HCT116 (cell line): ENCODE measurements at regions not wholly inside any gene's neighbourhood (a gene's known extent, or its start where the extent isn't known, plus 50 kb on each side); places are given as distances from the start of the nearest gene placed in this dataset.

ENCODE experiments used
- ATAC-seq: fragments of 200-7000 bp; cut with Tn5 transposase; 2 replicates; pipeline ENCODE4 v1.9.1; 2020; ENCODE audit warnings: mild to moderate bottlenecking, moderate library complexity
- BruUV-seq: library from RNA; stranded (reverse); fragments of 400-500 nt; replicated peaks from 2 replicates; lab custom pipeline; 2021; lab: Mats Ljungman, UMichigan
- CTCF ChIA-PET: fragments of 300-600 bp; sonication (Branson Sonifier 250); formaldehyde crosslinking; loops from one replicate; lab custom pipeline; 2021; ENCODE audit warnings: antibody characterized with exemption; lab: Charles Lee
- POLR2A ChIA-PET: fragments of 300-600, 350-600 bp; sonication (Branson Sonifier 250); formaldehyde crosslinking; loops from one replicate; lab custom pipeline; 2021; ENCODE audit warnings: antibody characterized with exemption; lab: Charles Lee
- RAD21 ChIA-PET, 2 experiments: fragments of 300-600 bp; sonication (Branson Sonifier 250); formaldehyde crosslinking; loops; one replicate each; lab custom pipeline; 2023; ENCODE audit warnings: low total read pairs in 2 of 2; ENCODE audit not compliant: uncharacterized antibody in 2 of 2, unreplicated experiment in 2 of 2, low non-redundant PET in 1 of 2; lab: Charles Lee
- DNase-seq: peaks from one replicate; pipeline ENCODE4 v3.0.0-alpha.2; 2010; ENCODE audit warnings: low read depth, low spot score
- H2AFZ ChIP-seq: fragments of 200-600 bp; shearing (Covaris generic), sonication (generic); 2 replicates; pipeline ENCODE4 v1.6.1; 2017; ENCODE audit warnings: low read depth, mixed run types, mixed read lengths, antibody characterized with exemption, low read length; ENCODE audit not compliant: poor library complexity, severe bottlenecking
- H3K27ac ChIP-seq: 2 replicates; pipeline ENCODE4 v1.5.1; 2012; ENCODE audit warnings: low read depth, low read length
- H3K27me3 ChIP-seq: fragments of 200-600 bp; sonication (generic); 2 replicates; pipeline ENCODE4 v1.6.1; 2016; ENCODE audit warnings: mixed run types, low read length, mixed read lengths; ENCODE audit not compliant: insufficient read depth
- H3K36me3 ChIP-seq, 2 experiments: fragments of 200-500 bp in 1 of 2; fragments of 200-600 bp in 1 of 2; sonication (Bioruptor generic) in 1 of 2; sonication (generic) in 1 of 2; 2 replicates each; pipeline versions ENCODE4 v1.5.1 to v1.6.1; 2014 to 2016; ENCODE audit warnings: low read length in 2 of 2, inconsistent platforms in 1 of 2, mixed read lengths in 1 of 2, mixed run types in 1 of 2; ENCODE audit not compliant: insufficient read depth in 2 of 2, control insufficient read depth in 1 of 2
- H3K4me1 ChIP-seq, 2 experiments: fragments of 200-600 bp in 1 of 2; sonication (generic) in 1 of 2; 2 replicates each; pipeline versions ENCODE4 v1.5.1 to v1.6.1; 2012 to 2017; ENCODE audit warnings: low read length in 2 of 2, inconsistent platforms in 1 of 2, mild to moderate bottlenecking in 1 of 2, mixed read lengths in 1 of 2, mixed run types in 1 of 2, moderate library complexity in 1 of 2; ENCODE audit not compliant: insufficient read depth in 2 of 2, control insufficient read depth in 1 of 2
- H3K4me2 ChIP-seq: fragments of 200-600 bp; sonication (generic); 2 replicates; pipeline ENCODE4 v1.6.1; 2017; ENCODE audit warnings: mixed run types, low read length, mixed read lengths
- H3K4me3 ChIP-seq, 2 experiments: fragments of 200-600 bp in 1 of 2; sonication (generic) in 1 of 2; replicated peaks in 1 of 2; 2 replicates each; pipeline ENCODE4 v1.5.1; 2011 to 2016; ENCODE audit warnings: low read length in 2 of 2, control low read depth in 1 of 2, low read depth in 1 of 2, mild to moderate bottlenecking in 1 of 2, mixed read lengths in 1 of 2, mixed run types in 1 of 2
- H3K79me2 ChIP-seq: fragments of 200-600 bp; sonication (generic); 2 replicates; pipeline ENCODE4 v1.6.1; 2017; ENCODE audit warnings: mild to moderate bottlenecking, mixed run types, low read length, moderate library complexity, mixed read lengths; ENCODE audit not compliant: insufficient read depth
- H3K9ac ChIP-seq: fragments of 200-600 bp; sonication (generic); 2 replicates; pipeline ENCODE4 v1.6.1; 2016; ENCODE audit warnings: low read length, mixed read lengths
- H3K9me2 ChIP-seq: fragments of 200-600 bp; sonication (generic), shearing (Covaris generic); 2 replicates; pipeline ENCODE4 v1.6.1; 2017; ENCODE audit warnings: mixed run types, mild to moderate bottlenecking, moderate library complexity; ENCODE audit not compliant: insufficient read depth
- H3K9me3 ChIP-seq, 2 experiments: fragments of 200-500 bp in 1 of 2; fragments of 200-600 bp in 1 of 2; sonication (Bioruptor generic) in 1 of 2; sonication (generic) in 1 of 2; 2 replicates each; pipeline ENCODE4 v1.6.1; 2014 to 2017; ENCODE audit warnings: low read length in 2 of 2, mixed read lengths in 2 of 2, inconsistent platforms in 1 of 2, low read depth in 1 of 2, mild to moderate bottlenecking in 1 of 2, mixed run types in 1 of 2, moderate library complexity in 1 of 2; ENCODE audit not compliant: control insufficient read depth in 1 of 2, insufficient read depth in 1 of 2
- H4K20me1 ChIP-seq: fragments of 200-600 bp; sonication (generic), shearing (Covaris generic); 2 replicates; pipeline ENCODE4 v1.6.1; 2017; ENCODE audit warnings: mixed run types, mild to moderate bottlenecking, moderate library complexity; ENCODE audit not compliant: insufficient read depth
- EZH2 ChIP-seq: fragments of 200-600 bp; sonication (generic); IDR thresholded peaks from 2 replicates; pipeline ENCODE4 v1.6.1; 2017; ENCODE audit warnings: antibody characterized with exemption, mixed run types
- JUND ChIP-seq: IDR thresholded peaks from 2 replicates; pipeline ENCODE4 v1.6.1; 2012
- SIN3A ChIP-seq: IDR thresholded peaks from 2 replicates; pipeline ENCODE4 v1.6.1; 2012; ENCODE audit warnings: low read depth
- TCF7L2 ChIP-seq: IDR thresholded peaks from 2 replicates; pipeline ENCODE4 v1.7.0; 2011; ENCODE audit warnings: borderline replicate concordance, inconsistent platforms; ENCODE audit not compliant: insufficient read depth, insufficient read length; ENCODE audit errors: extremely low read depth
- YY1 ChIP-seq: IDR thresholded peaks from 2 replicates; pipeline ENCODE4 v1.6.1; 2011; ENCODE audit warnings: low read length, low read depth, moderate library complexity, mild to moderate bottlenecking; ENCODE audit not compliant: insufficient replicate concordance; ENCODE audit errors: extremely low read depth
- intact Hi-C: fragments of 100-400 bp; cut with micrococcal nuclease; formaldehyde crosslinking; loops from 2 replicates; pipeline ENCODE4 v1.10.0; 2022
- TF ChIP-seq, protein P1 (sequence below): IDR thresholded peaks from 2 replicates; pipeline ENCODE4 v1.6.1; 2012
- TF ChIP-seq, protein P2 (sequence below), 3 experiments: fragments of 200-600 bp in 1 of 3; sonication (generic) in 1 of 3; IDR thresholded peaks in 2 of 3; conservative IDR thresholded peaks in 1 of 3; 2 replicates each; pipeline ENCODE4 v1.5.1; 2012 to 2017; ENCODE audit warnings: low read depth in 2 of 3, low read length in 2 of 3, antibody characterized with exemption in 1 of 3, borderline replicate concordance in 1 of 3, control low read depth in 1 of 3, mild to moderate bottlenecking in 1 of 3, mixed read lengths in 1 of 3, mixed run types in 1 of 3, moderate library complexity in 1 of 3; ENCODE audit not compliant: insufficient read depth in 1 of 3

DNA sequence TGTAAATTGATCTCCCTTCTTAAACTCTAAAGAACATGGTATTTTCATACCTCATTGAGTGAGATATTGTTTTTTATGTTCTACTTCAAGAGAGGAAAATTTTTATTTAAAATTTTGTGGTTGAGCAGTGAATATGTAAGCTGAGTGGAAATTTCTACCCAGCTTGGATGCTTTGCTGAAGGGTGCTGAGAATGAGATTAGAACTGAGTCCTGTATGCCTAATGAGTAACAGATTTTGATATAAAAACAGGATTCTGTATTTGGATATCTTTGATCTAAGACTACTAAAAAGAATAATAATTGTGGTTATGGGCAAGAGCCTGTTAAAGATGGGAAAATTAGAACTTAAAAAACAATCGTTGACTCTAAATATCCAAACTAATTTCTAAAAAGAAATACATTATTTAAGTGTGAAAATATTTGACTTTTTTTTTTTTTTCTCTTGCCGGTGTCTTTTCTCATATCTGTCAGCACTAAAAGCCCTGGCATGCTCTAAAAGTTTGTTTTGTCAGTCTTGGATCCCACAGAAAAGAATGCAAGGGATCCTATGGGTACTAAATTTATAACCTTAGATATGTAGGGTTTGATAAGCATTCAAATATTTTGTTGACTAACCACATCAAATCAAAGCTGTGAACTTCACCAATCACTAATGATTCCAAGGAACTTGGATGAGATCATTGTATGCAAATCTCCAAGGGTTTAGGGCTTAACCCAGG is 652.3 kb downstream of the PTPRC start:
- Histone ChIP-seq H3K27me3 (no peaks in the 10 kb centered on the region), H3K9me2 (no peaks in the 10 kb centered on the region; the same call in 1 of the 2 replicates), H3K9me3 (no peaks in the 10 kb centered on the region), H3K27ac (no peak overlapping the region), H3K9ac (no peak overlapping the region), H3K79me2 (no peaks in the 10 kb centered on the region), H3K4me2 (no peak overlapping the region), H3K36me3 (no peaks in the 10 kb centered on the region), H2AFZ (no peak overlapping the region), H3K4me1 (no peaks in the 10 kb centered on the region), H4K20me1 (no peaks in the 10 kb centered on the region), H3K4me3 (no peak overlapping the region)
- no TSS peak for BruUV-seq
- intact Hi-C loops, result no loop called here
- ChIA-PET RAD21 (no interaction called here), CTCF (no interaction called here), POLR2A (no interaction called here)
- TF ChIP-seq JUND (no peak), TCF7L2 (no peak), YY1 (no peak), EZH2 (no peak), SIN3A (no peak)
- TF ChIP-seq, protein P1, sequence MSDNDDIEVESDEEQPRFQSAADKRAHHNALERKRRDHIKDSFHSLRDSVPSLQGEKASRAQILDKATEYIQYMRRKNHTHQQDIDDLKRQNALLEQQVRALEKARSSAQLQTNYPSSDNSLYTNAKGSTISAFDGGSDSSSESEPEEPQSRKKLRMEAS, result no peak
- TF ChIP-seq, protein P2, sequence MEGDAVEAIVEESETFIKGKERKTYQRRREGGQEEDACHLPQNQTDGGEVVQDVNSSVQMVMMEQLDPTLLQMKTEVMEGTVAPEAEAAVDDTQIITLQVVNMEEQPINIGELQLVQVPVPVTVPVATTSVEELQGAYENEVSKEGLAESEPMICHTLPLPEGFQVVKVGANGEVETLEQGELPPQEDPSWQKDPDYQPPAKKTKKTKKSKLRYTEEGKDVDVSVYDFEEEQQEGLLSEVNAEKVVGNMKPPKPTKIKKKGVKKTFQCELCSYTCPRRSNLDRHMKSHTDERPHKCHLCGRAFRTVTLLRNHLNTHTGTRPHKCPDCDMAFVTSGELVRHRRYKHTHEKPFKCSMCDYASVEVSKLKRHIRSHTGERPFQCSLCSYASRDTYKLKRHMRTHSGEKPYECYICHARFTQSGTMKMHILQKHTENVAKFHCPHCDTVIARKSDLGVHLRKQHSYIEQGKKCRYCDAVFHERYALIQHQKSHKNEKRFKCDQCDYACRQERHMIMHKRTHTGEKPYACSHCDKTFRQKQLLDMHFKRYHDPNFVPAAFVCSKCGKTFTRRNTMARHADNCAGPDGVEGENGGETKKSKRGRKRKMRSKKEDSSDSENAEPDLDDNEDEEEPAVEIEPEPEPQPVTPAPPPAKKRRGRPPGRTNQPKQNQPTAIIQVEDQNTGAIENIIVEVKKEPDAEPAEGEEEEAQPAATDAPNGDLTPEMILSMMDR (IDR thresholded peaks at IDR 0.05 in 2 of 3, conservative IDR thresholded peaks at IDR 0.05 in 1 of 3; ENCODE audit: borderline replicate concordance in 1 of 3, insufficient read depth in 1 of 3, low read depth in 2 of 3, low read length in 2 of 3), result no peak
- ATAC-seq, result no peak
- no peak for DNase-seq
